Heart left ventricle (tissue), 16 donors: ENCODE measurements at regions not wholly inside any gene's neighbourhood (a gene's known extent, or its start where the extent isn't known, plus 50 kb on each side); places are given as distances from the start of the nearest gene placed in this dataset.

Experiments
- ATAC-seq, 4 donors: fragments of 200-7000 bp; cut with Tn5 transposase; one replicate each; pipeline ENCODE4 v1.9.1; 2020 to 2022; ENCODE audit warnings: moderate library complexity in 4 of 4, mild to moderate bottlenecking in 3 of 4, moderate number of reproducible peaks in 1 of 4
- DNase-seq, 5 donors: peaks; one replicate each; pipeline ENCODE4 v3.0.0-alpha.2; 2020
- H3K27ac ChIP-seq, 12 donors: fragments of 200-600 bp; sonication (generic) in 4 of 12; one replicate each; pipeline versions ENCODE4 v1.5.0 to v1.8.0; 2016 to 2022; ENCODE audit warnings: mild to moderate bottlenecking in 2 of 12
- H3K27me3 ChIP-seq, 9 donors: fragments of 200-600 bp; sonication (generic) in 2 of 9; one replicate each; pipeline versions ENCODE4 v1.5.1 to v1.8.0; 2016 to 2022; ENCODE audit warnings: mild to moderate bottlenecking in 3 of 9
- H3K36me3 ChIP-seq, 9 donors: fragments of 200-600 bp; sonication (generic) in 2 of 9; one replicate each; pipeline versions ENCODE4 v1.5.0 to v1.8.0; 2018 to 2022; ENCODE audit warnings: mild to moderate bottlenecking in 2 of 9
- H3K4me1 ChIP-seq, 12 donors: fragments of 200-600 bp; sonication (generic) in 4 of 12; one replicate each; pipeline versions ENCODE4 v1.5.0 to v1.8.0; 2016 to 2022; ENCODE audit warnings: mild to moderate bottlenecking in 3 of 12
- H3K4me3 ChIP-seq, 12 donors: fragments of 200-600 bp; sonication (generic) in 4 of 12; one replicate each; pipeline versions ENCODE4 v1.5.0 to v1.8.0; 2017 to 2022; ENCODE audit warnings: mild to moderate bottlenecking in 9 of 12, moderate library complexity in 4 of 12
- H3K9me3 ChIP-seq, 12 donors: fragments of 200-600 bp; sonication (generic) in 4 of 12; one replicate each; pipeline versions ENCODE4 v1.5.0 to v1.8.0; 2016 to 2022; ENCODE audit warnings: mild to moderate bottlenecking in 1 of 12
- CTCF ChIP-seq, 12 donors: fragments of 200-600 bp; sonication (generic) in 4 of 12; IDR thresholded peaks; one replicate each; pipeline versions ENCODE4 v1.5.0 to v1.8.0; 2018 to 2022; ENCODE audit warnings: antibody characterized with exemption in 12 of 12, mild to moderate bottlenecking in 5 of 12
- POLR2A ChIP-seq, 2 donors: fragments of 450-650 bp; IDR thresholded peaks; one replicate each; pipeline ENCODE4 v1.6.1; 2017; ENCODE audit warnings: antibody characterized with exemption in 2 of 2, mild to moderate bottlenecking in 2 of 2, moderate library complexity in 2 of 2
- WGBS, 4 donors: extraction: QIAGEN DNeasy Blood & Tissue Kit in 2 of 4; methylation state at CpG; one replicate each; pipeline versions ENCODE4 v1.1.5 to v1.1.7; 2013 to 2018; 5-methylcytosine and 5-hydroxymethylcytosine counted together
- intact Hi-C, 10 donors: fragments of 100-400 bp; cut with DNase I; formaldehyde crosslinking; loops; one replicate each; pipeline versions ENCODE4 v1.11.1 to v1.14.2; 2022
- donor health status: ischemic (EF 13 %, LVEDD 7.1; RV severe dilation, severe dysfunction).
- donor health status: healthy with polysubstance abuse.
- donor health status: DM: no; HTN: yes; CAD: no.
- donor health status: DM: no; HTN: no; CAD: no.
- donor health status: ischemic (EF 25% LVEDD 6.9; RV normal size, moderate dysfunction).
- donor health status: ischemic (EF 25% LVEDD 5.7; RV mildly dilated, moderate dysfunction).
- donor health status: healthy.
- donor health status: DM: yes; HTN: yes; CAD: no.
- donor health status: ischemic (EF 35%, LVEDD 5.7; RV mildly dilated, moderate dysfunction).
- donor health status: nonischemic (EF 11% LVEDD 7.7; RV severe dilation, severe dysfunction).
- donor health status: DM: yes; HTN: yes; CAD: no.
- donor health status: PGD.
- donor health status: ischemic (EF 29% LVEDD 5.4; RV normal size, mild dysfunction).
- donor health status: nonischemic (EF 23%, LVEDD 6.1; RV moderate dilation, normal function).

GRCh38 chr12:105967038-105967776 is 171.5 kb downstream of the NUAK1 start:
- no peak for TF ChIP-seq CTCF (IDR thresholded peaks at IDR 0.05)
- TF ChIP-seq POLR2A (IDR thresholded peaks at IDR 0.05) = no peak
- Histone ChIP-seq H3K36me3 (no peaks in the 10 kb centered on the region), H3K4me1 (peaks cover 0 to 28% (median 16%) of the 10 kb centered on the region in 12 donors), H3K27me3 (no peaks in the 10 kb centered on the region), H3K27ac (peak overlapping the region; percentile 45 to 91 (median 80)), H3K4me3 (no peak overlapping the region), H3K9me3 (no peaks in the 10 kb centered on the region)
- WGBS, 4 donors = 16 to 31% (median 21%) methylated on average over 5 of the region's 5 CpGs
- intact Hi-C loops = loop anchor here in 6 of 10 donors (5.0 to 10.0 kb wide), 3 partner anchors 142 to 170 kb away; partner anchors contain the start of gene NUAK1 (in 5 of the 6)
- ATAC-seq (peak; percentile 83 to 93 (median 89)), DNase-seq (no peak)

- Histone ChIP-seq H3K4me3 (no peak overlapping the region), H3K4me1 (peaks cover 0 to 25% (median 16%) of the 10 kb centered on the region in 12 donors), H3K9me3 (no peaks in the 10 kb centered on the region), H3K27ac (peak overlapping the region in 11 of 12 donors; percentile 8 to 91 (median 80)), H3K27me3 (no peaks in the 10 kb centered on the region), H3K36me3 (no peaks in the 10 kb centered on the region)
- no peak for TF ChIP-seq POLR2A (IDR thresholded peaks at IDR 0.05)
- no peak for TF ChIP-seq CTCF (IDR thresholded peaks at IDR 0.05)
- intact Hi-C loops = loop anchor here in 6 of 10 donors (5.0 to 10.0 kb wide), 3 partner anchors 143 to 169 kb away; partner anchors contain the start of gene NUAK1 (in 5 of the 6)
- no peak for DNase-seq
- WGBS, 4 donors = 90 to 96% (median 95%) methylated on average over 1 of the region's 1 CpG
- ATAC-seq = no peak
Measured at GRCh38 chr12:105968025-105968424, 170.7 kb downstream of the NUAK1 start.

- peaks cover 0 to 25% (median 16%) of the 10 kb centered on the region in 12 donors for H3K4me1 ChIP-seq
- H3K27me3 ChIP-seq = no peaks in the 10 kb centered on the region
- ATAC-seq (no peak), DNase-seq (no peak)
- no peaks in the 10 kb centered on the region for H3K36me3 ChIP-seq
- no peaks in the 10 kb centered on the region for H3K9me3 ChIP-seq
- no peak overlapping the region for H3K4me3 ChIP-seq
- intact Hi-C loops = no loop called here
- TF ChIP-seq CTCF (IDR thresholded peaks at IDR 0.05) (no peak), POLR2A (IDR thresholded peaks at IDR 0.05) (no peak)
- WGBS, 4 donors = 93 to 100% (median 97%) methylated on average over 2 of the region's 2 CpGs
- H3K27ac ChIP-seq = no peak overlapping the region
Measured at GRCh38 chr12:105970885-105971284, 167.9 kb downstream of the NUAK1 start.

- H3K4me3 ChIP-seq = no peak overlapping the region
- TF ChIP-seq CTCF (IDR thresholded peaks at IDR 0.05) = no peak
- TF ChIP-seq POLR2A (IDR thresholded peaks at IDR 0.05) = no peak
- no peaks in the 10 kb centered on the region for H3K4me1 ChIP-seq
- no peak overlapping the region for H3K27ac ChIP-seq
- H3K9me3 ChIP-seq = no peaks in the 10 kb centered on the region
- H3K27me3 ChIP-seq = no peaks in the 10 kb centered on the region
- no peak for ATAC-seq
- 95 to 98% (median 96%) methylated on average over 4 of the region's 4 CpGs for WGBS, 4 donors
- intact Hi-C loops = no loop called here
- DNase-seq = no peak
- H3K36me3 ChIP-seq = no peaks in the 10 kb centered on the region
Measured at GRCh38 chr12:105974738-105975137, 164.0 kb downstream of the NUAK1 start.
